CD14-positive monocyte (primary cell): ENCODE measurements at regions not wholly inside any gene's neighbourhood (a gene's known extent, or its start where the extent isn't known, plus 50 kb on each side); places are given as distances from the start of the nearest gene placed in this dataset.

Source experiments
- DNase-seq, 3 donors: peaks; one replicate each; pipeline ENCODE4 v3.0.0-alpha.2; 2011 to 2022
- H2AFZ ChIP-seq: 2 replicates; pipeline ENCODE4 v1.6.0; 2012; ENCODE audit warnings: mild to moderate bottlenecking, low read depth, low read length, inconsistent platforms; ENCODE audit not compliant: insufficient read depth, poor library complexity, severe bottlenecking
- H3K27ac ChIP-seq, 2 donors: 1 replicate in 1 of 2; 2 replicates in 1 of 2; pipeline ENCODE4 v1.5.1; 2012 to 2013; ENCODE audit warnings: low read length in 2 of 2, control low read depth in 1 of 2, inconsistent platforms in 1 of 2, low read depth in 1 of 2, mild to moderate bottlenecking in 1 of 2
- H3K27me3 ChIP-seq, 2 donors: one replicate each; pipeline versions ENCODE4 v1.6.0 to v1.6.1; 2011 to 2013; ENCODE audit warnings: low read length in 2 of 2; ENCODE audit not compliant: control insufficient read depth in 2 of 2, insufficient read depth in 2 of 2
- H3K36me3 ChIP-seq, 2 donors: replicated peaks in 1 of 2; 1 replicate in 1 of 2; 2 replicates in 1 of 2; pipeline versions ENCODE4 v1.5.1 to v1.6.1; 2012 to 2013; ENCODE audit warnings: low read length in 2 of 2, control low read depth in 1 of 2, inconsistent platforms in 1 of 2, mild to moderate bottlenecking in 1 of 2; ENCODE audit not compliant: insufficient read depth in 2 of 2, control insufficient read depth in 1 of 2
- H3K4me1 ChIP-seq, 2 donors: 1 replicate in 1 of 2; 2 replicates in 1 of 2; pipeline versions ENCODE4 v1.5.1 to v1.6.1; 2012 to 2013; ENCODE audit warnings: low read length in 2 of 2, control low read depth in 1 of 2, inconsistent platforms in 1 of 2, mild to moderate bottlenecking in 1 of 2, moderate library complexity in 1 of 2; ENCODE audit not compliant: insufficient read depth in 2 of 2, control insufficient read depth in 1 of 2
- H3K4me2 ChIP-seq: replicated peaks from 2 replicates; pipeline ENCODE3; 2012; ENCODE audit warnings: low read length, moderate library complexity, mild to moderate bottlenecking; ENCODE audit not compliant: poor library complexity, severe bottlenecking; ENCODE audit errors: extremely low read depth
- H3K4me3 ChIP-seq, 3 experiments: fragments of 200-600 bp in 1 of 3; sonication (generic) in 1 of 3; replicated peaks in 1 of 3; 1 replicate in 2 of 3; 2 replicates in 1 of 3; pipeline ENCODE4 v1.5.1; 2011 to 2013; ENCODE audit warnings: low read length in 3 of 3, mild to moderate bottlenecking in 3 of 3, control low read depth in 2 of 3, low read depth in 2 of 3, inconsistent platforms in 1 of 3, moderate library complexity in 1 of 3
- H3K79me2 ChIP-seq: 2 replicates; pipeline ENCODE4 v1.6.0; 2012; ENCODE audit warnings: mild to moderate bottlenecking, control low read depth, inconsistent platforms, low read length, moderate library complexity; ENCODE audit not compliant: insufficient read depth
- H3K9ac ChIP-seq: 2 replicates; pipeline ENCODE4 v1.6.0; 2017; ENCODE audit warnings: low read length, mild to moderate bottlenecking; ENCODE audit not compliant: insufficient read depth, poor library complexity, severe bottlenecking
- H3K9me3 ChIP-seq, 2 donors: replicated peaks in 1 of 2; 1 replicate in 1 of 2; 2 replicates in 1 of 2; pipeline versions ENCODE4 v1.5.1 to v1.6.1; 2012 to 2013; ENCODE audit warnings: low read length in 2 of 2, control low read depth in 1 of 2; ENCODE audit not compliant: control insufficient read depth in 1 of 2, insufficient read depth in 1 of 2
- H4K20me1 ChIP-seq: 2 replicates; pipeline ENCODE4 v1.6.0; 2012; ENCODE audit warnings: mild to moderate bottlenecking, low read length, control low read depth, moderate library complexity; ENCODE audit not compliant: insufficient read depth
- H3K27ac Mint-ChIP-seq, 7 donors: one replicate each; pipeline ENCODE4 v1.8.0; 2020; ENCODE audit warnings: mild to moderate bottlenecking in 7 of 7, mixed read lengths in 7 of 7, moderate library complexity in 6 of 7, inconsistent platforms in 2 of 7
- H3K27me3 Mint-ChIP-seq, 3 donors: one replicate each; pipeline ENCODE4 v1.8.0; 2021 to 2022; ENCODE audit warnings: low read depth in 3 of 3, mild to moderate bottlenecking in 3 of 3, mixed read lengths in 3 of 3, moderate library complexity in 3 of 3, inconsistent platforms in 1 of 3
- H3K36me3 Mint-ChIP-seq, 2 donors: one replicate each; pipeline ENCODE4 v1.8.0; 2020; ENCODE audit warnings: mixed read lengths in 2 of 2, inconsistent platforms in 1 of 2, mild to moderate bottlenecking in 1 of 2
- H3K4me1 Mint-ChIP-seq: one replicate; pipeline ENCODE4 v1.8.0; 2020; ENCODE audit warnings: mild to moderate bottlenecking, mixed read lengths
- H3K4me3 Mint-ChIP-seq, 2 donors: one replicate each; pipeline ENCODE4 v1.8.0; 2020; ENCODE audit warnings: mild to moderate bottlenecking in 2 of 2, mixed read lengths in 2 of 2, moderate library complexity in 1 of 2
- H3K9me3 Mint-ChIP-seq, 7 donors: one replicate each; pipeline ENCODE4 v1.8.0; 2020 to 2022; ENCODE audit warnings: mixed read lengths in 7 of 7, mild to moderate bottlenecking in 6 of 7, moderate library complexity in 6 of 7, inconsistent platforms in 2 of 7
- CTCF ChIP-seq: fragments of 200-600 bp; IDR thresholded peaks from one replicate; pipeline ENCODE4 v1.8.0; 2022; ENCODE audit warnings: antibody characterized with exemption, mild to moderate bottlenecking
- WGBS: methylation state at CpG from one replicate; pipeline ENCODE4 v1.1.5; 2013; ENCODE audit warnings: missing lambda C conversion rate; ENCODE audit not compliant: insufficient coverage; 5-methylcytosine and 5-hydroxymethylcytosine counted together
- intact Hi-C, 2 donors: fragments of 100-400 bp; cut with micrococcal nuclease; formaldehyde crosslinking; loops; one replicate each; pipeline versions ENCODE4 v1.15.0 to v1.15.1; 2023

GRCh38 chr3:88230638-88231037 lies 80.9 kb downstream of the C3orf38 start:
- H3K9me3 ChIP-seq, result no peaks in the 10 kb centered on the region
- TF ChIP-seq CTCF, result no peak
- 100% methylated on average over 2 of the region's 7 CpGs for WGBS

GRCh38 chr3:88231207-88231606 lies 81.4 kb downstream of the C3orf38 start:
- Mint-ChIP-seq H3K27ac (no peak overlapping the region), H3K36me3 (no peaks in the 10 kb centered on the region), H3K4me1 (no peaks in the 10 kb centered on the region), H3K4me3 (no peak overlapping the region), H3K27me3 (peaks cover 2% of the 10 kb centered on the region in 3 donors), H3K9me3 (peaks cover 0 to 2% (median 0%) of the 10 kb centered on the region in 7 donors)
- H3K27me3 ChIP-seq, result no peaks in the 10 kb centered on the region
- H4K20me1 ChIP-seq, result no peaks in the 10 kb centered on the region
- no CpG with 5 or more reads among the region's 4 CpGs for WGBS
- H3K79me2 ChIP-seq, result no peaks in the 10 kb centered on the region
- H3K36me3 ChIP-seq, result no peaks in the 10 kb centered on the region
- H3K4me2 ChIP-seq, result no peak overlapping the region
- H3K4me3 ChIP-seq, result no peak overlapping the region
- H3K9me3 ChIP-seq, result no peaks in the 10 kb centered on the region
- no peak overlapping the region for H2AFZ ChIP-seq
- no peak overlapping the region for H3K27ac ChIP-seq
- intact Hi-C loops, result no loop called here
- no peak for TF ChIP-seq CTCF
- no peak for DNase-seq
- H3K4me1 ChIP-seq, result no peaks in the 10 kb centered on the region
- no peak overlapping the region for H3K9ac ChIP-seq

More at GRCh38 chr3:88230638-88231037, 80.9 kb downstream of the C3orf38 start:
- no peak overlapping the region for H2AFZ ChIP-seq
- H3K9me3 Mint-ChIP-seq, result peaks cover 0 to 2% (median 0%) of the 10 kb centered on the region in 7 donors
- H3K27me3 ChIP-seq, result no peaks in the 10 kb centered on the region
- no peak overlapping the region for H3K4me3 ChIP-seq
- DNase-seq, result no peak
- H3K36me3 ChIP-seq, result no peaks in the 10 kb centered on the region
- no peak overlapping the region for H3K27ac ChIP-seq
- H3K79me2 ChIP-seq, result no peaks in the 10 kb centered on the region
- H3K4me1 ChIP-seq, result no peaks in the 10 kb centered on the region
- no peaks in the 10 kb centered on the region for H3K36me3 Mint-ChIP-seq
- no peak overlapping the region for H3K27ac Mint-ChIP-seq
- no peak overlapping the region for H3K9ac ChIP-seq
- no peak overlapping the region for H3K4me3 Mint-ChIP-seq
- H3K27me3 Mint-ChIP-seq, result peaks cover 2% of the 10 kb centered on the region in 3 donors
- intact Hi-C loops, result no loop called here
- H3K4me1 Mint-ChIP-seq, result no peaks in the 10 kb centered on the region
- H4K20me1 ChIP-seq, result no peaks in the 10 kb centered on the region
- H3K4me2 ChIP-seq, result no peak overlapping the region
